Body of pancreas (tissue), 4 donors: ENCODE measurements at regions not wholly inside any gene's neighbourhood (a gene's known extent, or its start where the extent isn't known, plus 50 kb on each side); places are given as distances from the start of the nearest gene placed in this dataset.

Experiments used
- ATAC-seq: fragments of 150-250 bp; one replicate; pipeline ENCODE4 v1.9.1; 2016
- DNase-seq, 4 donors: peaks; one replicate each; pipeline ENCODE4 v3.0.0-alpha.2; 2019
- H3K27ac ChIP-seq, 4 donors: fragments of 200-600 bp; sonication (generic); 1 replicate in 3 of 4; 2 replicates in 1 of 4; pipeline versions ENCODE4 v1.5.1 to v1.6.1; 2016 to 2019; ENCODE audit warnings: mild to moderate bottlenecking in 1 of 4, mixed read lengths in 1 of 4, moderate library complexity in 1 of 4
- H3K27me3 ChIP-seq, 2 donors: fragments of 200-600 bp; sonication (generic); one replicate each; pipeline ENCODE4 v1.6.0; 2016; ENCODE audit warnings: mild to moderate bottlenecking in 1 of 2
- H3K36me3 ChIP-seq, 2 donors: fragments of 200-600 bp; sonication (generic); replicated peaks in 1 of 2; 2 replicates each; pipeline ENCODE4 v1.5.1; 2016; ENCODE audit warnings: low read depth in 2 of 2; ENCODE audit not compliant: insufficient read depth in 1 of 2
- H3K4me1 ChIP-seq: fragments of 200-600 bp; sonication (generic); one replicate; pipeline ENCODE4 v1.6.0; 2016
- H3K4me3 ChIP-seq, 2 donors: fragments of 200-600 bp; sonication (generic); 1 replicate in 1 of 2; 2 replicates in 1 of 2; pipeline ENCODE4 v1.5.1; 2016 to 2019
- H3K9me3 ChIP-seq, 3 donors: fragments of 200-600 bp; sonication (generic); 1 replicate in 2 of 3; 2 replicates in 1 of 3; pipeline ENCODE4 v1.5.1; 2016
- POLR2A ChIP-seq, 3 donors: fragments of 450-650 bp; IDR thresholded peaks; one replicate each; pipeline ENCODE4 v1.6.1; 2016; ENCODE audit warnings: antibody characterized with exemption in 3 of 3, mild to moderate bottlenecking in 2 of 3
- WGBS, 2 donors: methylation state at CpG; one replicate each; pipeline ENCODE4 v1.1.5; 2017; 5-methylcytosine and 5-hydroxymethylcytosine counted together
- intact Hi-C: fragments of 100-400 bp; cut with DNase I; formaldehyde crosslinking; loops from one replicate; pipeline ENCODE4 v1.15.1; 2023
- TF ChIP-seq, protein P1 (sequence below), 7 experiments: fragments of 450-650 bp in 4 of 7; fragments of 200-600 bp in 3 of 7; sonication (generic) in 3 of 7; IDR thresholded peaks; one replicate each; pipeline ENCODE4 v1.5.1; 2016 to 2019; ENCODE audit warnings: antibody characterized with exemption in 7 of 7

DNA sequence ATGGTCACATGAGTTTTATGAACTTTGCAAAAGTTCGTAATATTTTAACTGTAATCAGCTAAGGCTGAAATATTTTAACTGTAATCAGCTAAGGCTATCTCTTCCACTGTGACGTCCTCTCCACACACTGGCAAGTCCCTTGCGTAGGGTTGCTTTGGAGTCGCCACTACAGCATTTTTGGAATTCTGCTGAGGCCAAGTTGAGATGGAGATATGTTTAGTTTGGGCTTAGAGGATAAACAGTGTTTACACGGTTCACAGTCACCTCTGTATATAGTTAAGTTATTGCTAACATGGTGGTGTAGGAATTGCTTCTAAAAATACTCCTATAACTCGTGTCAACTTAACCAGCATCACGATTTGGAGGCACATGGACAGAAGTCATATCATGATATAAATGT lies 143.6 kb upstream of the SERP2 start:
- 81 to 90% methylated on average over 7 of the region's 7 CpGs for WGBS, 2 donors
- intact Hi-C loops, result no loop called here
- no peak for ATAC-seq
- H3K4me1 ChIP-seq, result peaks cover 22% of the 10 kb centered on the region
- no peaks in the 10 kb centered on the region for H3K27me3 ChIP-seq
- H3K9me3 ChIP-seq, result no peaks in the 10 kb centered on the region
- TF ChIP-seq, protein P1, sequence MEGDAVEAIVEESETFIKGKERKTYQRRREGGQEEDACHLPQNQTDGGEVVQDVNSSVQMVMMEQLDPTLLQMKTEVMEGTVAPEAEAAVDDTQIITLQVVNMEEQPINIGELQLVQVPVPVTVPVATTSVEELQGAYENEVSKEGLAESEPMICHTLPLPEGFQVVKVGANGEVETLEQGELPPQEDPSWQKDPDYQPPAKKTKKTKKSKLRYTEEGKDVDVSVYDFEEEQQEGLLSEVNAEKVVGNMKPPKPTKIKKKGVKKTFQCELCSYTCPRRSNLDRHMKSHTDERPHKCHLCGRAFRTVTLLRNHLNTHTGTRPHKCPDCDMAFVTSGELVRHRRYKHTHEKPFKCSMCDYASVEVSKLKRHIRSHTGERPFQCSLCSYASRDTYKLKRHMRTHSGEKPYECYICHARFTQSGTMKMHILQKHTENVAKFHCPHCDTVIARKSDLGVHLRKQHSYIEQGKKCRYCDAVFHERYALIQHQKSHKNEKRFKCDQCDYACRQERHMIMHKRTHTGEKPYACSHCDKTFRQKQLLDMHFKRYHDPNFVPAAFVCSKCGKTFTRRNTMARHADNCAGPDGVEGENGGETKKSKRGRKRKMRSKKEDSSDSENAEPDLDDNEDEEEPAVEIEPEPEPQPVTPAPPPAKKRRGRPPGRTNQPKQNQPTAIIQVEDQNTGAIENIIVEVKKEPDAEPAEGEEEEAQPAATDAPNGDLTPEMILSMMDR (IDR thresholded peaks at IDR 0.05), result no peak
- no peak for TF ChIP-seq POLR2A (IDR thresholded peaks at IDR 0.05)
- H3K4me3 ChIP-seq, result no peak overlapping the region
- no peaks in the 10 kb centered on the region for H3K36me3 ChIP-seq
- no peak for DNase-seq
- no peak overlapping the region for H3K27ac ChIP-seq

DNA sequence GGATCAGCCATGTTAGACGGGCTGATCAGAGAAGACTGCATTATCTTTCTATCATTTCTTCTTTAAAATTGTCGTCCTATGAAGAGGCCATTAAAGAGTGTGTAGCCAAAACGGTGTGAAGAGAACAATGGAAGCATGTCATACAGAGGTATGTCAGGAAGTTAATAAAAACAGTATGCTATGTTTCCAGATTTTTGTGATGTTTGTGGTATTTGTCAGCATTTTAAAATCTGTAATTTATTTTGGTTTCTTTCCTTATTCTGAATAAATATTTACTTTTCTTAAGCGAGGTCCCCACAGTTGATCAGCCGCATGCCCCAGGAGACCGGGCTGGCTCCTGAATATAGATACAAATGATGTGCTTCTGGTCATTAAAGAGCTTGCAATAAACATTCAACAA lies 142.9 kb upstream of the SERP2 start:
- H3K4me3 ChIP-seq, result no peak overlapping the region
- DNase-seq (no peak), ATAC-seq (no peak)
- no peak overlapping the region for H3K27ac ChIP-seq
- peaks cover 22% of the 10 kb centered on the region for H3K4me1 ChIP-seq
- 74 to 75% methylated on average over 6 of the region's 6 CpGs for WGBS, 2 donors
- no peaks in the 10 kb centered on the region for H3K36me3 ChIP-seq
- H3K9me3 ChIP-seq, result no peaks in the 10 kb centered on the region
- TF ChIP-seq, protein P1 (IDR thresholded peaks at IDR 0.05), result no peak
- no peak for TF ChIP-seq POLR2A (IDR thresholded peaks at IDR 0.05)
- no peaks in the 10 kb centered on the region for H3K27me3 ChIP-seq
- intact Hi-C loops, result no loop called here

DNA sequence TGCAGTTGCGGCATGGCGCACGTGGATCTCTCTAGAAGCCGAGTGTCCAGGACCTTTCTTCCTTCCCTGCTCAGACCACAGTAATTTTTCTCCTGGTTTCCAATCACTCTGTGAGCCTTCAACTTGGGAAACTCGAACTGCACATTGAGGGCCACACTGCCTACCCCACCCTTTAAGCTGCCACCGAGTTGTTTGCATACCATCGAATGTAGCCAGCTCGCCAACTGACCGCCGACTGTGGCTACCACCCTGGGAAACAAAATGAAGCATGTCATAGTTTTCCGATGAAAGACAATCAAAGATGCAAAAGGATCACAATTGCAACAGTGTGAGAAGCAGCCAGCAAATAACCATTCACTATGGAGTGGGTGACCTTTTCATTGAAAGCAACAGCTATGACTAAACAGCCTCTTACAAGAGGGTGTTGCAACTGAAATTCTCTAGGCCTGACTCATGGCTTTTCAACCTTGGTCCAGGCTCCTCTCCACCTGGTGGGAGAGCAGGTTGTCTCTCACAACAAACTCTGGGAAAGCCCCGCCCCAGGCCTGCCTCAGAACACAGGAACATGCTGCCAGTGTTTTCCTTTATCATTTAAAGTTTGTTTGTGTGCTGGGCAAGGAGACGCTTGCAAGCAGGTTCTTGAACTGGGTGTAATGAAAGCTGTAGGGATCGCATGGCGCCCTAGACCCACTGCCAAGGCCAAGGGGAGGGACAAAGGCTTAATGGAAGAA lies 141.7 kb upstream of the SERP2 start:
- Histone ChIP-seq H3K9me3 (no peaks in the 10 kb centered on the region), H3K27ac (peak overlapping the region; percentile 67 to 82 (median 74)), H3K4me1 (peaks cover 22% of the 10 kb centered on the region), H3K27me3 (no peaks in the 10 kb centered on the region), H3K4me3 (no peak overlapping the region), H3K36me3 (no peaks in the 10 kb centered on the region)
- ATAC-seq (peak; percentile 99), DNase-seq (peak; percentile 88 to 91 (median 89))
- intact Hi-C loops, result no loop called here
- TF ChIP-seq POLR2A (IDR thresholded peaks at IDR 0.05), result peak in 2 of 3 donors; percentile 23 to 39
- TF ChIP-seq, protein P1 (IDR thresholded peaks at IDR 0.05), result peak in 2 of 7 experiments; percentile 32 to 39
- 61 to 66% methylated on average over 15 of the region's 15 CpGs for WGBS, 2 donors

DNA sequence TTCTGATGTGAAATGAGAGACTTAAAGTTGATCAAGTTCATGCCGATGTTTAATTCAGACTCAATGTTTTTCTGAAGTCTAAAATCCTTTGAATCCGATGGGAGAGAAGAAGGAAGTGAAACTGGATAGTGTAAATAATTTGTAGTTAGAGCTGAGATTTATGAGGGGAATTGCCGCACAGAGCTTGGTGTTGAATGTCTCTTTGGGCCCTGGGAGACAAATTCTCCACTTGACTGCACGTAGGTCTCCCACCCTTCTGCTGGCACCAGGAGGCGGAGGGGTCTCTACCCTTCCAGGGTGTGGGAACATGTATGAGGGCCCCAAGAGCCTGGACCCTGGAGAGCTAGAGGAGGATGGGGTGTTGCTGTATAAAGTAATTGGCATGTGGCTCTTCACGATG lies 140.8 kb upstream of the SERP2 start:
- ATAC-seq (no peak), DNase-seq (no peak)
- H3K4me3 ChIP-seq, result no peak overlapping the region
- TF ChIP-seq, protein P1 (IDR thresholded peaks at IDR 0.05), result no peak
- no peak for TF ChIP-seq POLR2A (IDR thresholded peaks at IDR 0.05)
- peak overlapping the region in 3 of 4 donors; percentile 73 to 82 (median 74) for H3K27ac ChIP-seq
- 68 to 72% methylated on average over 6 of the region's 6 CpGs for WGBS, 2 donors
- H3K27me3 ChIP-seq, result no peaks in the 10 kb centered on the region
- intact Hi-C loops, result no loop called here
- H3K36me3 ChIP-seq, result no peaks in the 10 kb centered on the region
- peaks cover 22% of the 10 kb centered on the region for H3K4me1 ChIP-seq
- H3K9me3 ChIP-seq, result no peaks in the 10 kb centered on the region

DNA sequence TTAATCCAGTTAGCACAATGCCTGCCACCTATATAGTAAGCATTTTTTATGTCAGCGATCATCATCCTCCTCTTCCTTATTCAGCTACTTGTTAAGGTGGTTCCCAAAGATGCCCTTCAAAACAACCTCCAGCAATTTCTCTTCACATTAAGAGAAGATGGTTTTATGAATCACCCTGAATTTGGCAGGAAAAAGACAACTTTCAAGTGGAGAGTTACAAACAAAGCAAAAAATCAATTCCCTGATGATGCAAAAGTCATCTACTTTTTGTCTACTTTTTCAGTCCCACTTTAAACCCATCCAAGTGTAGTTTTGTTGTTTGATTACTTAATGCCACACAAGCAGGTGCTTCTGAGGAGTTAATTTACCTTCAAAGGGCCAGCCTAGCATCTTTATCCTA lies 139.1 kb upstream of the SERP2 start:
- Histone ChIP-seq H3K9me3 (no peaks in the 10 kb centered on the region), H3K4me1 (peaks cover 22% of the 10 kb centered on the region), H3K27me3 (no peaks in the 10 kb centered on the region), H3K27ac (no peak overlapping the region), H3K4me3 (no peak overlapping the region), H3K36me3 (no peaks in the 10 kb centered on the region)
- 80 to 90% methylated on average over 1 of the region's 1 CpG for WGBS, 2 donors
- ATAC-seq, result no peak
- DNase-seq, result no peak
- TF ChIP-seq, protein P1 (IDR thresholded peaks at IDR 0.05), result no peak
- TF ChIP-seq POLR2A (IDR thresholded peaks at IDR 0.05), result no peak
- intact Hi-C loops, result no loop called here
